GM12878 (cell line): ENCODE measurements at regions not wholly inside any gene's neighbourhood (a gene's known extent, or its start where the extent isn't known, plus 50 kb on each side); places are given as distances from the start of the nearest gene placed in this dataset.

Source experiments
- CTCF ChIP-seq, 3 experiments: IDR thresholded peaks in 2 of 3; conservative IDR thresholded peaks in 1 of 3; 2 replicates each; pipeline ENCODE4 v1.5.1; 2011; ENCODE audit warnings: low read depth in 3 of 3, low read length in 3 of 3, mild to moderate bottlenecking in 3 of 3, control low read depth in 2 of 3, moderate library complexity in 2 of 3, inconsistent platforms in 1 of 3, mixed read lengths in 1 of 3; ENCODE audit not compliant: control insufficient read depth in 2 of 3, insufficient read depth in 1 of 3; ENCODE audit errors: extremely low read depth in 1 of 3
- GATAD2B ChIP-seq: fragments of 450-650 bp; conservative IDR thresholded peaks from 2 replicates; pipeline ENCODE4 v1.6.1; 2017; ENCODE audit warnings: low read depth, mild to moderate bottlenecking, moderate library complexity
- JUNB ChIP-seq: IDR thresholded peaks from 2 replicates; pipeline ENCODE4 v1.6.1; 2016; ENCODE audit warnings: antibody characterized with exemption, mild to moderate bottlenecking
- JUND ChIP-seq: IDR thresholded peaks from 2 replicates; pipeline ENCODE4 v1.6.1; 2012; ENCODE audit warnings: low read depth, mild to moderate bottlenecking, low read length, improper control_type of control experiment, moderate library complexity
- NR2C2 ChIP-seq: IDR thresholded peaks from 2 replicates; pipeline ENCODE4 v1.6.1; 2011; ENCODE audit warnings: borderline replicate concordance, low read depth; ENCODE audit not compliant: control insufficient read depth, insufficient read length
- PML ChIP-seq: IDR thresholded peaks from 2 replicates; pipeline ENCODE4 v1.6.1; 2012; ENCODE audit warnings: low read length, inconsistent platforms
- SMC3 ChIP-seq: IDR thresholded peaks from 2 replicates; pipeline ENCODE4 v1.6.1; 2011; ENCODE audit warnings: low read length, improper control_type of control experiment, borderline replicate concordance

- TF ChIP-seq GATAD2B = no peak
- TF ChIP-seq JUND = no peak
- TF ChIP-seq CTCF (IDR thresholded peaks at IDR 0.05 in 2 of 3, conservative IDR thresholded peaks at IDR 0.05 in 1 of 3; ENCODE audit: control insufficient read depth in 2 of 3, extremely low read depth in 1 of 3, insufficient read depth in 1 of 3, low read depth in 3 of 3, low read length in 3 of 3) = no peak
- TF ChIP-seq JUNB = no peak
- TF ChIP-seq SMC3 = no peak
- no peak for TF ChIP-seq PML
- no peak for TF ChIP-seq NR2C2
These were observed 87.2 kb upstream of the PLEKHM1 start for GRCh38 chr17:45577571-45578279.
